ENCODE measurements at regions not wholly inside any gene's neighbourhood (a gene's known extent, or its start where the extent isn't known, plus 50 kb on each side); places are given as distances from the start of the nearest gene placed in this dataset.

GRCh38 chr5:30357371-30357770, 836.1 kb upstream of the CDH6 start:
- TF ChIP-seq POLR2A (IDR thresholded peaks at IDR 0.05; ENCODE audit: extremely low read depth, insufficient read length) (no peak), CTCF (IDR thresholded peaks at IDR 0.05; ENCODE audit: low read depth, low read length) (no peak), MAX (IDR thresholded peaks at IDR 0.05; ENCODE audit: low read depth, low read length) (no peak)
